ENCODE measurements at regions not wholly inside any gene's neighbourhood (a gene's known extent, or its start where the extent isn't known, plus 50 kb on each side); places are given as distances from the start of the nearest gene placed in this dataset.
"Not testable (repeated sequence)": the region's sequence is repeated elsewhere in the genome, so short reads cannot be mapped to it uniquely, and the experiment has no call there.

DNA sequence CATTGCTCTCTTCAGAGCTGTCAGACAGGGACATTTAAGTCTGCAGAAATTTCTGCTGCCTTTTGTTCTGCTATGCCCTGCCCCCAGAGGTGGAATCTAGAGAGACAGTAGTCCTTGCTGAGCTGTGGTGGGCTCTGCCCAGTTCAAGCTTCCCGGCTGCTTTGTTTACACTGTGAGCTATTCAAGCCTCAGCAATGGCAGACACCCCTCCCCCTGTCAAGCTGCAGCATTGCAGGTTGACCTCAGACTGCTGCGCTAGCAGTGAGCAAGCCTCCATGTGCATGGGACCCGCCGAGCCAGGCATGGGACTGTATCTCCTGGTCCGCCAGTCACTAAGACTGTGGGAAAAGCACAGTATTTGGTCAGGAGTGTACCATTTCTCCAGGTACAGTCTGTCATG lies 53.6 kb upstream of the MAPK10 start:
- TF ChIP-seq POLR2A, EP300 (IDR thresholded peaks at IDR 0.05): not testable (repeated sequence)
